ENCODE measurements at regions not wholly inside any gene's neighbourhood (a gene's known extent, or its start where the extent isn't known, plus 50 kb on each side); places are given as distances from the start of the nearest gene placed in this dataset.

GRCh38 chr11:15864026-15864805, 492.1 kb downstream of the SOX6 start:
- Mint-ChIP-seq H3K36me3 (no peaks in the 10 kb centered on the region), H3K4me3 (no peak overlapping the region), H3K27me3 (no peaks in the 10 kb centered on the region), H3K27ac (no peak overlapping the region), H3K9me3 (peaks cover 0 to 9% (median 3%) of the 10 kb centered on the region in 7 donors), H3K4me1 (peaks cover 0 to 2% (median 0%) of the 10 kb centered on the region in 3 donors)
- DNase-seq (no peak), ATAC-seq (ENCODE audit: low read depth in 2 of 2) (no peak)

DNA sequence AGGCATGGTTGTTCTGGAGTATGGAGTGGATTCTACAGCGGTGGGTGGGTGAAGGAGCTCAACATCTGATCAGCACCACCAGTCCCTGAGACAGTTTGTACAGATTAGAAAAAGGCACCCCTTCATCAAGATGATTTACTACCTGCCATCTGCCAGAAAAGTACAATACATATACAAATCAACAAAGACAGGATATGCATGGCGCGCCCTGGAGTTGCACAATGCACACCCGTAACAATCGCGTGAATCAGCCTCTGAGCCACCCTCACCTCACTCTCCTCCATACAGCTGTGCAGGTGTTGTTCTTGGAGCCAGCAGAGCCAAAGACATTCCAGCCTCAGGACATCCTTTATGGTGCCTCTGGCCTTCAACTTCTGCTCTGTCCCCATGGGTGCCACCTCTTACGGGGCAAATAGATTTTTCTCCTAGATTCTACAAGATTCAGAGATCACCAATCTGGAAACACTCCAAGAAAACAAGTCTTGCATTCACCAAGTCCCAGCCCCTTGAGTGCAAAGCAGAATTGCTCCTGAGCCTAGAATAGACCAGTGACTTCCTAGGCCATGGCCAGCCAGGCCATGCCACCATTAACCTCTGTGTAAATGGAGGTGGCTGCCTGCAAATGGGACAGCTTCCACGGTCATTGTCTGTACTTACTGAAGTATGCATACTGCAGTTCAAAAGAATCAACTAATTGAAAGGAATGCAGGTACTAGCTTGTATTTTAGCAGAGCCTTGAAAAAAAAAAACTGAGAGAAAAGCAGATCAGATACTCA, 490.9 kb downstream of the SOX6 start:
- Mint-ChIP-seq H3K4me3 (peak overlapping the region in 1 of 8 donors; percentile 11), H3K4me1 (peaks cover 0 to 2% (median 0%) of the 10 kb centered on the region in 3 donors), H3K27ac (no peak overlapping the region), H3K36me3 (no peaks in the 10 kb centered on the region), H3K27me3 (no peaks in the 10 kb centered on the region), H3K9me3 (peaks cover 0 to 9% (median 3%) of the 10 kb centered on the region in 7 donors)
- DNase-seq (no peak), ATAC-seq (ENCODE audit: low read depth in 2 of 2) (no peak)

- ATAC-seq (ENCODE audit: low read depth in 2 of 2) (no peak), DNase-seq (no peak)
- Mint-ChIP-seq H3K36me3 (no peaks in the 10 kb centered on the region), H3K9me3 (peaks cover 0 to 5% (median 0%) of the 10 kb centered on the region in 7 donors), H3K4me3 (no peak overlapping the region), H3K27me3 (no peaks in the 10 kb centered on the region), H3K4me1 (no peaks in the 10 kb centered on the region), H3K27ac (no peak overlapping the region)
Observed at GRCh38 chr11:15867871-15868270, 488.5 kb downstream of the SOX6 start.

GRCh38 chr11:15870911-15871310, 485.4 kb downstream of the SOX6 start:
- no peak overlapping the region for H3K4me3 Mint-ChIP-seq
- ATAC-seq (ENCODE audit: low read depth in 2 of 2) (no peak), DNase-seq (no peak)
- no peaks in the 10 kb centered on the region for H3K27me3 Mint-ChIP-seq
- H3K9me3 Mint-ChIP-seq = peaks cover 0 to 5% (median 0%) of the 10 kb centered on the region in 7 donors
- no peaks in the 10 kb centered on the region for H3K36me3 Mint-ChIP-seq
- no peaks in the 10 kb centered on the region for H3K4me1 Mint-ChIP-seq
- H3K27ac Mint-ChIP-seq = no peak overlapping the region

DNA sequence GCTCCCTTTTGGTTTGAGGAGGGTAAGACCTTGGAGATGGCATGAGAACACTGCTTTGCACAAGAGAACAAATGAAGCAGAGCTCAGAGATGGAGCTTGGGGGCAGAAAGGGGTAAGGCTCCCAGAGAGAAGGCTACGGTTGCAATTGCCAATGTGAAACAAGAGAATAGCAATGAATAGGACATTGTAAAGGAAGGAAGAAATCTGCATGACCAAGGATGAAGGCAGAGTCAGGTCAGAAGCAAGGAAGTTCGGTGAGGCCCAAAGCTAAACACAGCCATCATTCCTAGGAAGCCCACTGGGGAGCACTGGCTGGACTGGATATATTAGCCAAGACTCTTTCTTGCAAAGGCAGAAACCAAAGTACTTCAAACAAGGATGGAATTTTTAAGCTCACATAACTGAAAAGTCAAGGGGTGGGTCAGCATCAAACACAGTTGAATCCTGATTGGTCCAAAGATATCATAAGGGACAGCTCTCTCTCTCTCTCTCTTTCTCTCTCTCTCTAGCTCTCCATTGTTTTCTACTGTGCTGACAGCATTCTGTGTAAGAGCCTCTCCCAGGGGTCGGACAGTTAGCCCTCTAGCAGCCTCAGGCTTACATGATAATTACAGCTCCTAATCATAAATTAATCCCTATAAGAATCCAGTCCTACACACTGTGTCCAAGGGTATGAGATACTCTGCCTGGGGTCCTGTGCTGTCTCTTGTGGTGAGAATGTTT, 484.3 kb downstream of the SOX6 start:
- H3K9me3 Mint-ChIP-seq = peaks cover 0 to 5% (median 0%) of the 10 kb centered on the region in 7 donors
- H3K36me3 Mint-ChIP-seq = no peaks in the 10 kb centered on the region
- H3K27ac Mint-ChIP-seq = no peak overlapping the region
- ATAC-seq (ENCODE audit: low read depth in 2 of 2) (no peak), DNase-seq (no peak)
- no peak overlapping the region for H3K4me3 Mint-ChIP-seq
- H3K27me3 Mint-ChIP-seq = no peaks in the 10 kb centered on the region
- no peaks in the 10 kb centered on the region for H3K4me1 Mint-ChIP-seq

- H3K27ac Mint-ChIP-seq = no peak overlapping the region
- no peak overlapping the region for H3K4me3 Mint-ChIP-seq
- H3K36me3 Mint-ChIP-seq = no peaks in the 10 kb centered on the region
- H3K4me1 Mint-ChIP-seq = no peaks in the 10 kb centered on the region
- DNase-seq (no peak), ATAC-seq (ENCODE audit: low read depth in 2 of 2) (no peak)
- H3K27me3 Mint-ChIP-seq = no peaks in the 10 kb centered on the region
- peaks cover 0 to 4% (median 0%) of the 10 kb centered on the region in 7 donors for H3K9me3 Mint-ChIP-seq
Observed at GRCh38 chr11:15873501-15873900, 482.8 kb downstream of the SOX6 start.

GRCh38 chr11:15874704-15875103, 481.6 kb downstream of the SOX6 start:
- Mint-ChIP-seq H3K27ac (no peak overlapping the region), H3K4me1 (no peaks in the 10 kb centered on the region), H3K4me3 (no peak overlapping the region), H3K27me3 (no peaks in the 10 kb centered on the region), H3K9me3 (peaks cover 0 to 4% (median 0%) of the 10 kb centered on the region in 7 donors), H3K36me3 (no peaks in the 10 kb centered on the region)
- no peak for ATAC-seq (ENCODE audit: low read depth in 2 of 2)
- no peak for DNase-seq

DNA sequence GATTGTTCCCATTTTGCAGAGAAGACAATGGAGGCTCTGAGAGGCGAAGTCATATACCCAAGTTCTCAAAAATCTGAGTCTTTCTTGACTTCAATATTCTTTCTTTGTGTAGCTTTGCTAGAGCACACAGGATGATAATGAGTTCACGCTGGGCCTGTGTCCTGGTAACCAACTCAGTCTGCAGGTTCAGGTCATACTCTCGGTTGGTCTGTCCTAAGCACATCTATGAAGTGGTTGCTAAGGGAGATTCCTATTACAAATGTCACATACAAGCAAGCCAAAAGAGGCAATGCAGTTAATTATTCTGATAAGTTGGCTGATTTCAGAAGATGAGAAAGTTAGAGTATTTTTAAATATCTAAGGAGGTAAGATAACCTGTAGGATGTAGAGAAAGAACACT, 481.0 kb downstream of the SOX6 start:
- ATAC-seq (ENCODE audit: low read depth in 2 of 2) = no peak
- Mint-ChIP-seq H3K4me3 (no peak overlapping the region), H3K9me3 (peaks cover 0 to 7% (median 0%) of the 10 kb centered on the region in 7 donors), H3K27ac (no peak overlapping the region), H3K36me3 (no peaks in the 10 kb centered on the region), H3K27me3 (no peaks in the 10 kb centered on the region), H3K4me1 (no peaks in the 10 kb centered on the region)
- no peak for DNase-seq

DNA sequence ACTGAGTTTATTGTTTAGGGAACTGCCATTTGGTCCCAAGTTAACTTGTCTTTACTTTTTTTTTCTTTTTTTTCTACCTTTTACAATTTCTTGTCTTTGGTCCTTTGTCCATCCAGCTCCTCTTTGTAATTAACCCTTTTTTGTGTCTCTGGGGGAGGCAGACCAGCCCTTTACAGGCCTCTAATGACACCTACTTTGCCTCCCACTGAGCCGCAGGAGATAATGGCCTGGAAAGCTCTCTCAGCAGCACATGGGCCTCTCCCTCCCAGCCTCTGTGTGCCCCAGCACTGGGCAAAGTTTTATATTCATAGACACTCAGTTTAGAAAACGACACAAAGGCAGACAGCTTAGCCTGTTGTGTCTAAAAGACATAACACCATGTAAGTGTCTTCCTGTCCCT, 480.4 kb downstream of the SOX6 start:
- Mint-ChIP-seq H3K9me3 (peaks cover 0 to 7% (median 0%) of the 10 kb centered on the region in 7 donors), H3K27ac (no peak overlapping the region), H3K4me1 (no peaks in the 10 kb centered on the region), H3K27me3 (no peaks in the 10 kb centered on the region), H3K4me3 (no peak overlapping the region), H3K36me3 (no peaks in the 10 kb centered on the region)
- DNase-seq (no peak), ATAC-seq (ENCODE audit: low read depth in 2 of 2) (no peak)

DNA sequence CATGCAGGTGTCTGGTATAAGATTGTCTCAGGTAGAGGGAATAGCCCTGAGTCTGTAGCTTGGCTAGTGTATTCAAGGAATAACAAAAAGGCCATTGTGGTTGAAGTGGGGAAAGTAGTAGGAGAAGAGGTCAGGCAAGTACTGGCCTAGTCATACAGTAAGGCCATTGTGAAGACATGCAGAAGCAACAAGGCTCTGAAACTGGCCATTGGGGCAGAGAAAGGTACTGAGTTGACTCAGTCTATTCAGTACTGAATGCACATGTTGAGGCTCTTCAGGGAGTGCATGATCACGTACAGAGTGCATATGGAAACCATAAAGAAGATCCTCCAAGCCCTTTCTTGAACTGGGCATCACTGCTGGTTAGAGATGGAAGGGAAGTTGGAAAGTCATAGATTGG, 477.6 kb downstream of the SOX6 start:
- no peak overlapping the region for H3K4me3 Mint-ChIP-seq
- H3K27me3 Mint-ChIP-seq = peaks cover 0 to 4% (median 0%) of the 10 kb centered on the region in 3 donors
- H3K4me1 Mint-ChIP-seq = no peaks in the 10 kb centered on the region
- no peak overlapping the region for H3K27ac Mint-ChIP-seq
- ATAC-seq (ENCODE audit: low read depth in 2 of 2) = no peak
- H3K9me3 Mint-ChIP-seq = peaks cover 0 to 7% (median 0%) of the 10 kb centered on the region in 7 donors
- no peaks in the 10 kb centered on the region for H3K36me3 Mint-ChIP-seq
- DNase-seq = no peak

DNA sequence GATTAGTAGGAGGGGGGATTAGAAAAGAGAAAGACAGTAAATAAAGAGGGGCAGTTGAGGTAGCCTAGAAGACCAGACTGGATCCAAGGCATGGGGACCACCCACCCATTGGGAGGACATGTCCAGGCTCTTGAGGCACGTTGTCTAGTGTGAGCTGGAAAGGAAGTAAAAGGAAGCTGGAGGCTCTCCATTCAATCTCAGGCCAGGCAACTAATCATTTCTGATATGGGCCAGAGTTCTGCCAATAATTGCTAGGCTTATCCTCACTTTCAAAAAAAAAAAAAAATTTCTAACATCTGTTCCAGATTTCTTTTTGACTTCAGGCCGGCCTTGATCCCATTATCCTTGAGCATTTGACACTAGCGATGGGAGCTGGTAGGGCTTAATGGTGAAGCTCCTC, 476.1 kb downstream of the SOX6 start:
- Mint-ChIP-seq H3K4me3 (no peak overlapping the region), H3K27ac (no peak overlapping the region), H3K36me3 (no peaks in the 10 kb centered on the region), H3K9me3 (peaks cover 0 to 7% (median 0%) of the 10 kb centered on the region in 7 donors), H3K4me1 (no peaks in the 10 kb centered on the region), H3K27me3 (peaks cover 0 to 4% (median 0%) of the 10 kb centered on the region in 3 donors)
- no peak for DNase-seq
- ATAC-seq (ENCODE audit: low read depth in 2 of 2) = no peak

DNA sequence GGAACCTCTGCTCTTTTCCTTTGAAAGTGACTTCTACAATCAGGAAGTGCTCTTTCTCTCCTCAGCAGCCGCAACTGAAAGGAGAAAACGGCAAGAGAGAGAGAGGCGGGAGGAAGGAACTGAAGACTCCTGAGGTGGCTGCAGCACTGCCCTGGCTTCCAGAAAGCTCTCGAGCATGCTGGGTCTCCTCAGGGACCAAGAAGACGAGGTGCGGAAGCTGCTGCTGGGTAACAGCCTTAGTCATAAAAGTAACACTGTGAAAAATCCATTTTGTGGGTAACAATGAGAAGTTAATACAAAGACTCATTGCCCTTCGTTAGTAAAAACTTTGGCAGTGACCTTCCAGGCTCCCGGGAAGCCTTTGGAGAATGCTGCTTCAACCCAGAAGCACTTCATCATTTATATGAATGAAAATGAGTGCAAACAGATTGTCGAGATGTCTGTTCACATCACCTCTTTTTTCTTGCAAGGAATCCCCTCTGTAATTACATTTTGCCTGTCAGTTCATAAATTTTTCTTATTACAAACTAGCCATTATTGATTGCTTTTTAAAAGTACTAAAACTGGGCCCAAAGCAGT, 473.4 kb downstream of the SOX6 start:
- no peak overlapping the region for H3K4me3 Mint-ChIP-seq
- no peaks in the 10 kb centered on the region for H3K4me1 Mint-ChIP-seq
- DNase-seq (no peak), ATAC-seq (ENCODE audit: low read depth in 2 of 2) (no peak)
- H3K9me3 Mint-ChIP-seq = peaks cover 0 to 7% (median 0%) of the 10 kb centered on the region in 7 donors
- H3K27me3 Mint-ChIP-seq = peaks cover 0 to 4% (median 0%) of the 10 kb centered on the region in 3 donors
- no peak overlapping the region for H3K27ac Mint-ChIP-seq
- no peaks in the 10 kb centered on the region for H3K36me3 Mint-ChIP-seq

GRCh38 chr11:15883455-15883920, 472.9 kb downstream of the SOX6 start:
- no peaks in the 10 kb centered on the region for H3K4me1 Mint-ChIP-seq
- peaks cover 0 to 7% (median 0%) of the 10 kb centered on the region in 7 donors for H3K9me3 Mint-ChIP-seq
- no peak for DNase-seq
- peaks cover 0 to 4% (median 0%) of the 10 kb centered on the region in 3 donors for H3K27me3 Mint-ChIP-seq
- no peak for ATAC-seq (ENCODE audit: low read depth in 2 of 2)
- no peak overlapping the region for H3K27ac Mint-ChIP-seq
- H3K36me3 Mint-ChIP-seq = no peaks in the 10 kb centered on the region
- H3K4me3 Mint-ChIP-seq = no peak overlapping the region
